Loucy (cell line): ENCODE measurements at regions not wholly inside any gene's neighbourhood (a gene's known extent, or its start where the extent isn't known, plus 50 kb on each side); places are given as distances from the start of the nearest gene placed in this dataset.

Source experiments
- H2AFZ ChIP-seq: fragments of 200-600 bp; sonication (generic); 2 replicates; pipeline ENCODE4 v1.6.0; 2016; ENCODE audit warnings: antibody characterized with exemption, mild to moderate bottlenecking, low read length, moderate library complexity
- H3F3A ChIP-seq: fragments of 200-600 bp; 2 replicates; pipeline ENCODE4 v1.6.0; 2016; ENCODE audit warnings: antibody characterized with exemption, low read depth, mild to moderate bottlenecking
- H3K27me3 ChIP-seq: fragments of 200-600 bp; sonication (generic); 2 replicates; pipeline ENCODE4 v1.6.1; 2014; ENCODE audit warnings: low read length, mild to moderate bottlenecking; ENCODE audit not compliant: insufficient read depth, poor library complexity, severe bottlenecking
- H3K36me3 ChIP-seq: fragments of 200-600 bp; sonication (generic); 2 replicates; pipeline ENCODE4 v1.6.1; 2016; ENCODE audit warnings: low read length; ENCODE audit not compliant: insufficient read depth
- H3K4me1 ChIP-seq: fragments of 200-600 bp; sonication (generic); 2 replicates; pipeline ENCODE4 v1.5.1; 2014; ENCODE audit warnings: low read length, mild to moderate bottlenecking; ENCODE audit not compliant: insufficient read depth, poor library complexity, severe bottlenecking
- H3K4me2 ChIP-seq: fragments of 200-600 bp; sonication (generic); 2 replicates; pipeline ENCODE4 v1.6.0; 2014; ENCODE audit warnings: antibody characterized with exemption, low read length, low read depth, mild to moderate bottlenecking; ENCODE audit not compliant: poor library complexity, severe bottlenecking
- H3K4me3 ChIP-seq: fragments of 200-600 bp; sonication (generic); 2 replicates; pipeline ENCODE4 v1.5.1; 2014; ENCODE audit warnings: low read length, mild to moderate bottlenecking, mixed read lengths; ENCODE audit not compliant: poor library complexity, severe bottlenecking
- H3K79me2 ChIP-seq: fragments of 200-600 bp; sonication (generic); 2 replicates; pipeline ENCODE4 v1.6.1; 2014; ENCODE audit warnings: low read length; ENCODE audit not compliant: insufficient read depth
- H3K9ac ChIP-seq: fragments of 200-600 bp; sonication (generic); 2 replicates; pipeline ENCODE4 v1.6.0; 2014; ENCODE audit warnings: mild to moderate bottlenecking, low read depth, low read length, moderate library complexity; ENCODE audit not compliant: poor library complexity, severe bottlenecking
- H3K9me2 ChIP-seq: fragments of 200-600 bp; sonication (generic); replicated peaks from 2 replicates; pipeline ENCODE4 v1.6.1; 2016; ENCODE audit warnings: low read depth, low read length, mixed read lengths
- H3K9me3 ChIP-seq: fragments of 200-600 bp; sonication (generic); 2 replicates; pipeline ENCODE4 v1.6.1; 2014; ENCODE audit warnings: mild to moderate bottlenecking, antibody characterized with exemption, low read length, low read depth; ENCODE audit not compliant: insufficient read depth
- H4K20me1 ChIP-seq: fragments of 200-600 bp; sonication (generic); 2 replicates; pipeline ENCODE4 v1.6.0; 2014; ENCODE audit warnings: antibody characterized with exemption, low read length, mild to moderate bottlenecking; ENCODE audit not compliant: insufficient read depth, poor library complexity, severe bottlenecking
- CTCF ChIP-seq: fragments of 200-600 bp; sonication (generic); conservative IDR thresholded peaks from 2 replicates; pipeline ENCODE4 v1.5.1; 2014; ENCODE audit warnings: mild to moderate bottlenecking, antibody characterized with exemption, low read length
- EZH2phosphoT487 ChIP-seq: fragments of 200-600 bp; IDR thresholded peaks from 2 replicates; pipeline ENCODE4 v1.6.1; 2018; ENCODE audit warnings: antibody characterized with exemption, mild to moderate bottlenecking, moderate library complexity, borderline replicate concordance

DNA sequence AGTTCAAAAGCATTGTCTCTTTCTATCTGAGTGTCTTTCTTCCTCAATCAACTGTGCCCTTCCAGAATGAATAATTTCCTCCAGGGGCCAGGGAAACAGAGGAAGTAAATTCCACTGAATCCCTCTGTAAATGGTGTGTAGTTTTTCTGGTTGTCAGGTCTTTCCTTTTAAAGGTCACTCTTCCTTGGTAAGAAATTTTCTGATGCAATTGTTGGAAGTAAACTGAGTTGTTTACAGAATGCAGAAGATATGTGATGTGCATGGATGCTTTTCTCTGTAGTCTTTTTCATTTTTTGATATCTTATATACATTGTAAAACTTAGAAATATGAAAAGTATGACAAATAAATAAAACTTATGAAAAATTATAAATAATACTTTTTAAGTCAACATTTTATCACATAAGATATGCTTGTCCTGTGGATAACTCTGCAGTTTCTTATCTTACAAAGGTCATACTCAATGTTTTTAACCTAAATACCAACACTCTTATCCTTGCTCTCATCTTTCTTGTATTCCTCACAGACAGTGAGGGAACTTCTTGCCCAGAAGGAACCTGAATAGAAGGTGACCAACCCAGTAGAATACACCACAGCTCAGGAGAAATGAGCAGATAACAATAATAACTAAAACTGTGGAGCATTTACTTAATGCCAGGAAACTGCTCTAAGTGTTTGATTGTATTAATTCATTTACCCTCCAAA, 234.5 kb downstream of the METTL4 start:
- H3K4me1 ChIP-seq = no peaks in the 10 kb centered on the region
- no peaks in the 10 kb centered on the region for H3K27me3 ChIP-seq
- no peaks in the 10 kb centered on the region for H3F3A ChIP-seq
- H3K4me3 ChIP-seq = no peak overlapping the region
- no peaks in the 10 kb centered on the region for H3K79me2 ChIP-seq
- no peaks in the 10 kb centered on the region for H3K36me3 ChIP-seq
- TF ChIP-seq EZH2phosphoT487 (no peak), CTCF (no peak)
- H3K4me2 ChIP-seq = no peak overlapping the region
- H4K20me1 ChIP-seq = no peaks in the 10 kb centered on the region
- no peaks in the 10 kb centered on the region for H3K9me3 ChIP-seq
- H2AFZ ChIP-seq = peak overlapping the region; percentile 51
- H3K9ac ChIP-seq = no peak overlapping the region
- no peaks in the 10 kb centered on the region for H3K9me2 ChIP-seq

DNA sequence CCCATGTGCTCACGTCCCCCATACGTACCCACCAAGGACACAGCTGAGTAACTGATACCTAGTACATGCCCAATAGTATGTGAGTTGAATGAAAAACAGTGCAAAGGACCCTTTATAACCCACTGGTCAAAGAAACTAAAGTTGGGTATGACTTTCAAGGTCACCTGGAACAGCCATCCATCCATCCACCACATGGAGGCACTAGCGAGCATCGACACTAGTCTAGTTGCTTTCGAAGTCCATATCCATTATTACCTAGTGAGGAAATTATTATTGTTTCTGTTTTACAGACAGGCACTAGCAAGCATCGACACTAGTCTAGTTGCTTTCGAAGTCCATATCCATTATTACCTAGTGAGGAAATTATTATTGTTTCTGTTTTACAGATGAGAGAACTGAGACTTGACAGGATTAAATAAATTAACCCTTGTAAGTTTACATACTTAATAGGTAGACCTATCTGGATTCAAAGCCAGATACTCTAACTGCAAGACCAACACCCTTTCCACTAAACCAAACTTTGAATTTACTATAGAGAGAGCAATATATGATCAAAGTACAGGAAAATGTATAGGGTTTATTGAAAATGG, 233.7 kb downstream of the METTL4 start:
- TF ChIP-seq EZH2phosphoT487 (no peak), CTCF (peak; percentile 80)
- Histone ChIP-seq H3K9me3 (no peaks in the 10 kb centered on the region), H3K27me3 (no peaks in the 10 kb centered on the region), H3K4me2 (no peak overlapping the region), H3K4me1 (no peaks in the 10 kb centered on the region), H4K20me1 (no peaks in the 10 kb centered on the region), H3F3A (no peaks in the 10 kb centered on the region), H3K36me3 (no peaks in the 10 kb centered on the region), H3K4me3 (no peak overlapping the region), H2AFZ (0 out of 2 replicates have a peak overlapping the region, but pooled peaks have one; percentile 43), H3K9me2 (no peaks in the 10 kb centered on the region), H3K9ac (no peak overlapping the region), H3K79me2 (no peaks in the 10 kb centered on the region)

DNA sequence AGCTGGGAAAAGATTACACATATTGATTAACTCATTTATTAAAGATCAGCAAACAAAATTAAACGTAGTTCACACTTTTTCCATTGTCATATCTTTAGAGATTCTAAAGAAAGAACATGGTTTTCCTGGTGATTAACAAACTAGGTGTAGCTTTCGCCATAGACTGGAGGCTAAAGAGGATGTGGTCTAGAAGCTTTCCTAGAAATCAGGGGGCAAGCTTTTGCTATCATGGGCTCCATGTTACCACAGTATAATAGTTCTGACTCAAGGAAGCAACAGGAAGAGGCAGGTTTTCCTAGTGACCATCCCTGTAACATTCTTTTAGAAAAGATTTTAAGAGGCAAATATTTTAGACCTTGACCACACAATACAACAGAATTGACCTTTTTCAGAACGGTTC, 232.7 kb downstream of the METTL4 start:
- TF ChIP-seq EZH2phosphoT487 (no peak), CTCF (no peak)
- H3K4me2 ChIP-seq = no peak overlapping the region
- H3K9me3 ChIP-seq = no peaks in the 10 kb centered on the region
- no peaks in the 10 kb centered on the region for H3K79me2 ChIP-seq
- H3K4me1 ChIP-seq = no peaks in the 10 kb centered on the region
- no peaks in the 10 kb centered on the region for H3K36me3 ChIP-seq
- no peaks in the 10 kb centered on the region for H3K9me2 ChIP-seq
- no peaks in the 10 kb centered on the region for H4K20me1 ChIP-seq
- H3K9ac ChIP-seq = no peak overlapping the region
- H3K27me3 ChIP-seq = no peaks in the 10 kb centered on the region
- no peaks in the 10 kb centered on the region for H3F3A ChIP-seq
- H2AFZ ChIP-seq = no peak overlapping the region
- no peak overlapping the region for H3K4me3 ChIP-seq
